Stomach (tissue), 4 donors: ENCODE measurements at regions not wholly inside any gene's neighbourhood (a gene's known extent, or its start where the extent isn't known, plus 50 kb on each side); places are given as distances from the start of the nearest gene placed in this dataset.

Source experiments
- CTCF ChIP-seq, 7 experiments: fragments of 450-650 bp in 4 of 7; fragments of 200-600 bp in 3 of 7; sonication (generic) in 3 of 7; IDR thresholded peaks; one replicate each; pipeline ENCODE4 v1.5.1; 2016 to 2019; ENCODE audit warnings: antibody characterized with exemption in 7 of 7, control low read depth in 2 of 7, mild to moderate bottlenecking in 1 of 7
- POLR2A ChIP-seq, 4 donors: fragments of 450-650 bp; IDR thresholded peaks; one replicate each; pipeline ENCODE4 v1.6.1; 2016; ENCODE audit warnings: antibody characterized with exemption in 4 of 4, control low read depth in 2 of 4, mild to moderate bottlenecking in 1 of 4, moderate library complexity in 1 of 4
- POLR2AphosphoS5 ChIP-seq, 3 donors: sonication (generic); formaldehyde crosslinking; IDR thresholded peaks; one replicate each; pipeline ENCODE4 v1.6.1; 2016; ENCODE audit warnings: antibody characterized with exemption in 3 of 3

- no peak for TF ChIP-seq CTCF (IDR thresholded peaks at IDR 0.05)
- TF ChIP-seq POLR2A (IDR thresholded peaks at IDR 0.05): no peak
- TF ChIP-seq POLR2AphosphoS5 (IDR thresholded peaks at IDR 0.05): no peak
Observed at GRCh38 chr9:14418941-14419937, 105.3 kb upstream of the NFIB start.
